ENCODE measurements at regions not wholly inside any gene's neighbourhood (a gene's known extent, or its start where the extent isn't known, plus 50 kb on each side); places are given as distances from the start of the nearest gene placed in this dataset.
A peak's percentile ranks its signal among the peaks of the same experiment; 100 is the strongest.

DNA sequence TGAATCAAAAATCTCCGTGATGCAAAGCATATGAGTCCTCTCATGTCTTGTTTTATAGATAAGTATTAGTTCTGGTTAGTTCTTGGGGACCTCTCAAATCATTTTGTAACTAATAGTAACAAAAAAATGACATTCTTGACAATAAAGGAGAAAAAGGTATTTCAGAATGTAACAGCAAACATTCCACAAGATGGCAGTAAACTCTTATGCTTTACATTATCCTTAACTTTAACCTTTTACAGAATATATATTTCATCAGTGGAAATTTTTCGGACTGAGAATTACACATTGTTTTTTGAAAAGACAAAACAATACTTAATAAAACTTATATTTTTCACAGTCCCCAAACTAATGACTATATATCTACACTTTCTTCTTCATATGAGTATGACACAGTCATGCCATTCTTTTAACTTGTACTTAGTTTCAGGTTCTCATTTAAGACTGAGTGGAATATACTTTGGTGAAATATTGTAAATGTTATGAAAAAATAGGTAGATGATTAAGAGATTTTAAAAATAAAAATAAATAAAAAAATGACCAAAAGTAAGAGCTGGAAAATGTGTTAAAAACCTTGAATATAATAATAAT, 142.9 kb upstream of the NXPH2 start:
- ChIA-PET CTCF (interaction anchor here (0.6 to 3.4 kb wide), 7 partner anchors 15 to 1026 kb away, joined by 3 to 52 read pairs (median 4); no protein-coding TSS in a partner anchor), POLR2A (no interaction called here)
- no peak overlapping the region for H3K4me3 ChIP-seq (ENCODE audit: low read depth, low read length)
- H3K36me3 ChIP-seq (ENCODE audit: control insufficient read depth in 2 of 2, insufficient read depth in 1 of 2, low read length in 2 of 2) = no peaks in the 10 kb centered on the region
- no peak overlapping the region for H3K27ac ChIP-seq (ENCODE audit: extremely low read depth, low read depth, low read length)
- no peaks in the 10 kb centered on the region for H3K9me3 ChIP-seq (ENCODE audit: control insufficient read depth, insufficient read depth, low read depth, low read length)
- H3K4me1 ChIP-seq (ENCODE audit: control insufficient read depth, insufficient read depth, low read length) = no peaks in the 10 kb centered on the region
- TF ChIP-seq ZBTB17 (tag by site-specific recombination; IDR thresholded peaks at IDR 0.05) = no peak
- peak; percentile 67 for TF ChIP-seq ZNF654 (tag by site-specific recombination; IDR thresholded peaks at IDR 0.05; ENCODE audit: low read depth)
- TF ChIP-seq, protein P1, sequence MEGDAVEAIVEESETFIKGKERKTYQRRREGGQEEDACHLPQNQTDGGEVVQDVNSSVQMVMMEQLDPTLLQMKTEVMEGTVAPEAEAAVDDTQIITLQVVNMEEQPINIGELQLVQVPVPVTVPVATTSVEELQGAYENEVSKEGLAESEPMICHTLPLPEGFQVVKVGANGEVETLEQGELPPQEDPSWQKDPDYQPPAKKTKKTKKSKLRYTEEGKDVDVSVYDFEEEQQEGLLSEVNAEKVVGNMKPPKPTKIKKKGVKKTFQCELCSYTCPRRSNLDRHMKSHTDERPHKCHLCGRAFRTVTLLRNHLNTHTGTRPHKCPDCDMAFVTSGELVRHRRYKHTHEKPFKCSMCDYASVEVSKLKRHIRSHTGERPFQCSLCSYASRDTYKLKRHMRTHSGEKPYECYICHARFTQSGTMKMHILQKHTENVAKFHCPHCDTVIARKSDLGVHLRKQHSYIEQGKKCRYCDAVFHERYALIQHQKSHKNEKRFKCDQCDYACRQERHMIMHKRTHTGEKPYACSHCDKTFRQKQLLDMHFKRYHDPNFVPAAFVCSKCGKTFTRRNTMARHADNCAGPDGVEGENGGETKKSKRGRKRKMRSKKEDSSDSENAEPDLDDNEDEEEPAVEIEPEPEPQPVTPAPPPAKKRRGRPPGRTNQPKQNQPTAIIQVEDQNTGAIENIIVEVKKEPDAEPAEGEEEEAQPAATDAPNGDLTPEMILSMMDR (tag by site-specific recombination; IDR thresholded peaks at IDR 0.05) = peak; percentile 26; the same call in 1 of the 2 replicates

DNA sequence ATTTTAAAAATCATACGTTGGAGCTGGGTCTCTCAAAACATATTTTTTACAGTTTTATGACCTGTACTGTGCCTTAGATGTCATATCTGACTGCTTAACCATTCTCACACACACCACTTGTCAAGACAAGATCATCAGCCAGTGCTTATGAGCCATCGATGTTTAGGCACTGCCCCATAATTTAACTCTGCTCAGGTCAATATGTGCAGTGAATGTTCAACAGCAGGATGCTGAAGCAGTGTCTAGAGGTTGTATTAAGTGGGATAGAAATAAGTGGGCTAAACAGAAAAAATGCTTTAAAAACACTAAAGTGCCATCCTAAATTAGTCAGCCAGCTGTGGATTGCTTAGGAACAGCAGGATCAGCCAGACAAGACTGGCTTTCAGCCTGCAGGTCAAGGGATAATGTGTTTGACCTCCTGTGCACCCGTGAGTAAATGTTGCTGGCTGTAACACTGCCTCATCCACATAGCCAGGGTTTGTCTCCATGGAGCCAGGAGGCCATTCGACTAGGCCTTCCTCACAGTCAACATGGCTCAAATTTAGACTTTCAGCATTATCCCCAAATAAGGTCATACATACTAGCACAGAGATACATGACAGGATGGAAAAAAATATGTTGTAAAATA, 139.0 kb upstream of the NXPH2 start:
- no peak overlapping the region for H3K4me3 ChIP-seq (ENCODE audit: low read depth, low read length)
- ChIA-PET CTCF (no interaction called here), POLR2A (no interaction called here)
- no peak overlapping the region for H3K27ac ChIP-seq (ENCODE audit: extremely low read depth, low read depth, low read length)
- H3K36me3 ChIP-seq (ENCODE audit: control insufficient read depth in 2 of 2, insufficient read depth in 1 of 2, low read length in 2 of 2) = no peaks in the 10 kb centered on the region
- no peaks in the 10 kb centered on the region for H3K4me1 ChIP-seq (ENCODE audit: control insufficient read depth, insufficient read depth, low read length)
- TF ChIP-seq, protein P2, sequence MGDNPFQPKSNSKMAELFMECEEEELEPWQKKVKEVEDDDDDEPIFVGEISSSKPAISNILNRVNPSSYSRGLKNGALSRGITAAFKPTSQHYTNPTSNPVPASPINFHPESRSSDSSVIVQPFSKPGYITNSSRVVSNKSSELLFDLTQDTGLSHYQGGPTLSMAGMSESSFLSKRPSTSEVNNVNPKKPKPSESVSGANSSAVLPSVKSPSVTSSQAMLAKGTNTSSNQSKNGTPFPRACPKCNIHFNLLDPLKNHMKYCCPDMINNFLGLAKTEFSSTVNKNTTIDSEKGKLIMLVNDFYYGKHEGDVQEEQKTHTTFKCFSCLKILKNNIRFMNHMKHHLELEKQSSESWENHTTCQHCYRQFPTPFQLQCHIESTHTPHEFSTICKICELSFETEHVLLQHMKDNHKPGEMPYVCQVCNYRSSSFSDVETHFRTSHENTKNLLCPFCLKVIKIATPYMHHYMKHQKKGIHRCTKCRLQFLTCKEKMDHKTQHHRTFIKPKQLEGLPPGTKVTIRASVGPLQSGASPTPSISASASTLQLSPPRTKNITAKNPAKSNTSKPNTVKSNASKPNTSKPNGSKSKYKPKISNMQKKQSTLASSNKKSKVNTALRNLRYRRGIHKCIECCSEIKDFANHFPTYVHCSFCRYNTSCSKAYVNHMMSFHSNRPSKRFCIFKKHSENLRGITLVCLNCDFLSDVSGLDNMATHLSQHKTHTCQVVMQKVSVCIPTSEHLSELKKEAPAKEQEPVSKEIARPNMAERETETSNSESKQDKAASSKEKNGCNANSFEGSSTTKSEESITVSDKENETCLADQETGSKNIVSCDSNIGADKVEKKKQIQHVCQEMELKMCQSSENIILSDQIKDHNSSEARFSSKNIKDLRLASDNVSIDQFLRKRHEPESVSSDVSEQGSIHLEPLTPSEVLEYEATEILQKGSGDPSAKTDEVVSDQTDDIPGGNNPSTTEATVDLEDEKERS (tag by site-specific recombination; IDR thresholded peaks at IDR 0.05) = no peak
- TF ChIP-seq ZNF175 (tag by site-specific recombination; IDR thresholded peaks at IDR 0.05) (no peak), ZNF211 (tag by site-specific recombination; IDR thresholded peaks at IDR 0.05; ENCODE audit: low read depth) (no peak), ZNF677 (tag by site-specific recombination; IDR thresholded peaks at IDR 0.05) (no peak), ZNF350 (tag by site-specific recombination; IDR thresholded peaks at IDR 0.05) (no peak), ZNF16 (tag by site-specific recombination; IDR thresholded peaks at IDR 0.05; ENCODE audit: low read depth) (no peak), KLF9 (tag by site-specific recombination; IDR thresholded peaks at IDR 0.05; ENCODE audit: low read depth) (no peak), RBAK (tag by site-specific recombination; IDR thresholded peaks at IDR 0.05) (no peak), GFI1B (tag by site-specific recombination; IDR thresholded peaks at IDR 0.05) (no peak)
- TF ChIP-seq, protein P3, sequence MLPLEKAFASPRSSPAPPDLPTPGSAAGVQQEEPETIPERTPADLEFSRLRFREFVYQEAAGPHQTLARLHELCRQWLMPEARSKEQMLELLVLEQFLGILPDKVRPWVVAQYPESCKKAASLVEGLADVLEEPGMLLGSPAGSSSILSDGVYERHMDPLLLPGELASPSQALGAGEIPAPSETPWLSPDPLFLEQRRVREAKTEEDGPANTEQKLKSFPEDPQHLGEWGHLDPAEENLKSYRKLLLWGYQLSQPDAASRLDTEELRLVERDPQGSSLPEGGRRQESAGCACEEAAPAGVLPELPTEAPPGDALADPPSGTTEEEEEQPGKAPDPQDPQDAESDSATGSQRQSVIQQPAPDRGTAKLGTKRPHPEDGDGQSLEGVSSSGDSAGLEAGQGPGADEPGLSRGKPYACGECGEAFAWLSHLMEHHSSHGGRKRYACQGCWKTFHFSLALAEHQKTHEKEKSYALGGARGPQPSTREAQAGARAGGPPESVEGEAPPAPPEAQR (tag by site-specific recombination; IDR thresholded peaks at IDR 0.05) = no peak
- TF ChIP-seq, protein P4, sequence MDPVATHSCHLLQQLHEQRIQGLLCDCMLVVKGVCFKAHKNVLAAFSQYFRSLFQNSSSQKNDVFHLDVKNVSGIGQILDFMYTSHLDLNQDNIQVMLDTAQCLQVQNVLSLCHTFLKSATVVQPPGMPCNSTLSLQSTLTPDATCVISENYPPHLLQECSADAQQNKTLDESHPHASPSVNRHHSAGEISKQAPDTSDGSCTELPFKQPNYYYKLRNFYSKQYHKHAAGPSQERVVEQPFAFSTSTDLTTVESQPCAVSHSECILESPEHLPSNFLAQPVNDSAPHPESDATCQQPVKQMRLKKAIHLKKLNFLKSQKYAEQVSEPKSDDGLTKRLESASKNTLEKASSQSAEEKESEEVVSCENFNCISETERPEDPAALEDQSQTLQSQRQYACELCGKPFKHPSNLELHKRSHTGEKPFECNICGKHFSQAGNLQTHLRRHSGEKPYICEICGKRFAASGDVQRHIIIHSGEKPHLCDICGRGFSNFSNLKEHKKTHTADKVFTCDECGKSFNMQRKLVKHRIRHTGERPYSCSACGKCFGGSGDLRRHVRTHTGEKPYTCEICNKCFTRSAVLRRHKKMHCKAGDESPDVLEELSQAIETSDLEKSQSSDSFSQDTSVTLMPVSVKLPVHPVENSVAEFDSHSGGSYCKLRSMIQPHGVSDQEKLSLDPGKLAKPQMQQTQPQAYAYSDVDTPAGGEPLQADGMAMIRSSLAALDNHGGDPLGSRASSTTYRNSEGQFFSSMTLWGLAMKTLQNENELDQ (tag by site-specific recombination; IDR thresholded peaks at IDR 0.05; ENCODE audit: low read depth) = no peak
- TF ChIP-seq, protein P5, sequence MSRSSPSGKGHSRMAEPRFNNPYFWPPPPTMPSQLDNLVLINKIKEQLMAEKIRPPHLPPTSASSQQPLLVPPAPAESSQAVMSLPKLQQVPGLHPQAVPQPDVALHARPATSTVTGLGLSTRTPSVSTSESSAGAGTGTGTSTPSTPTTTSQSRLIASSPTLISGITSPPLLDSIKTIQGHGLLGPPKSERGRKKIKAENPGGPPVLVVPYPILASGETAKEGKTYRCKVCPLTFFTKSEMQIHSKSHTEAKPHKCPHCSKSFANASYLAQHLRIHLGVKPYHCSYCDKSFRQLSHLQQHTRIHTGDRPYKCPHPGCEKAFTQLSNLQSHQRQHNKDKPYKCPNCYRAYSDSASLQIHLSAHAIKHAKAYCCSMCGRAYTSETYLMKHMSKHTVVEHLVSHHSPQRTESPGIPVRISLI (tag by site-specific recombination; IDR thresholded peaks at IDR 0.05) = no peak
- TF ChIP-seq, protein P6, sequence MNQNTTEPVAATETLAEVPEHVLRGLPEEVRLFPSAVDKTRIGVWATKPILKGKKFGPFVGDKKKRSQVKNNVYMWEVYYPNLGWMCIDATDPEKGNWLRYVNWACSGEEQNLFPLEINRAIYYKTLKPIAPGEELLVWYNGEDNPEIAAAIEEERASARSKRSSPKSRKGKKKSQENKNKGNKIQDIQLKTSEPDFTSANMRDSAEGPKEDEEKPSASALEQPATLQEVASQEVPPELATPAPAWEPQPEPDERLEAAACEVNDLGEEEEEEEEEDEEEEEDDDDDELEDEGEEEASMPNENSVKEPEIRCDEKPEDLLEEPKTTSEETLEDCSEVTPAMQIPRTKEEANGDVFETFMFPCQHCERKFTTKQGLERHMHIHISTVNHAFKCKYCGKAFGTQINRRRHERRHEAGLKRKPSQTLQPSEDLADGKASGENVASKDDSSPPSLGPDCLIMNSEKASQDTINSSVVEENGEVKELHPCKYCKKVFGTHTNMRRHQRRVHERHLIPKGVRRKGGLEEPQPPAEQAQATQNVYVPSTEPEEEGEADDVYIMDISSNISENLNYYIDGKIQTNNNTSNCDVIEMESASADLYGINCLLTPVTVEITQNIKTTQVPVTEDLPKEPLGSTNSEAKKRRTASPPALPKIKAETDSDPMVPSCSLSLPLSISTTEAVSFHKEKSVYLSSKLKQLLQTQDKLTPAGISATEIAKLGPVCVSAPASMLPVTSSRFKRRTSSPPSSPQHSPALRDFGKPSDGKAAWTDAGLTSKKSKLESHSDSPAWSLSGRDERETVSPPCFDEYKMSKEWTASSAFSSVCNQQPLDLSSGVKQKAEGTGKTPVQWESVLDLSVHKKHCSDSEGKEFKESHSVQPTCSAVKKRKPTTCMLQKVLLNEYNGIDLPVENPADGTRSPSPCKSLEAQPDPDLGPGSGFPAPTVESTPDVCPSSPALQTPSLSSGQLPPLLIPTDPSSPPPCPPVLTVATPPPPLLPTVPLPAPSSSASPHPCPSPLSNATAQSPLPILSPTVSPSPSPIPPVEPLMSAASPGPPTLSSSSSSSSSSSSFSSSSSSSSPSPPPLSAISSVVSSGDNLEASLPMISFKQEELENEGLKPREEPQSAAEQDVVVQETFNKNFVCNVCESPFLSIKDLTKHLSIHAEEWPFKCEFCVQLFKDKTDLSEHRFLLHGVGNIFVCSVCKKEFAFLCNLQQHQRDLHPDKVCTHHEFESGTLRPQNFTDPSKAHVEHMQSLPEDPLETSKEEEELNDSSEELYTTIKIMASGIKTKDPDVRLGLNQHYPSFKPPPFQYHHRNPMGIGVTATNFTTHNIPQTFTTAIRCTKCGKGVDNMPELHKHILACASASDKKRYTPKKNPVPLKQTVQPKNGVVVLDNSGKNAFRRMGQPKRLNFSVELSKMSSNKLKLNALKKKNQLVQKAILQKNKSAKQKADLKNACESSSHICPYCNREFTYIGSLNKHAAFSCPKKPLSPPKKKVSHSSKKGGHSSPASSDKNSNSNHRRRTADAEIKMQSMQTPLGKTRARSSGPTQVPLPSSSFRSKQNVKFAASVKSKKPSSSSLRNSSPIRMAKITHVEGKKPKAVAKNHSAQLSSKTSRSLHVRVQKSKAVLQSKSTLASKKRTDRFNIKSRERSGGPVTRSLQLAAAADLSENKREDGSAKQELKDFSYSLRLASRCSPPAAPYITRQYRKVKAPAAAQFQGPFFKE (tag by site-specific recombination; IDR thresholded peaks at IDR 0.05; ENCODE audit: borderline replicate concordance) = no peak
- H3K9me3 ChIP-seq (ENCODE audit: control insufficient read depth, insufficient read depth, low read depth, low read length) = no peaks in the 10 kb centered on the region
